Stomach (tissue), 4 donors: ENCODE measurements at regions not wholly inside any gene's neighbourhood (a gene's known extent, or its start where the extent isn't known, plus 50 kb on each side); places are given as distances from the start of the nearest gene placed in this dataset.

Experiments used
- EP300 ChIP-seq: sonication (generic); formaldehyde crosslinking; IDR thresholded peaks from one replicate; pipeline ENCODE4 v1.6.1; 2017; ENCODE audit warnings: antibody characterized with exemption
- POLR2A ChIP-seq, 4 donors: fragments of 450-650 bp; IDR thresholded peaks; one replicate each; pipeline ENCODE4 v1.6.1; 2016; ENCODE audit warnings: antibody characterized with exemption in 4 of 4, control low read depth in 2 of 4, mild to moderate bottlenecking in 1 of 4, moderate library complexity in 1 of 4
- TF ChIP-seq, protein P1 (sequence below), 7 experiments: fragments of 450-650 bp in 4 of 7; fragments of 200-600 bp in 3 of 7; sonication (generic) in 3 of 7; IDR thresholded peaks; one replicate each; pipeline ENCODE4 v1.5.1; 2016 to 2019; ENCODE audit warnings: antibody characterized with exemption in 7 of 7, control low read depth in 2 of 7, mild to moderate bottlenecking in 1 of 7

DNA sequence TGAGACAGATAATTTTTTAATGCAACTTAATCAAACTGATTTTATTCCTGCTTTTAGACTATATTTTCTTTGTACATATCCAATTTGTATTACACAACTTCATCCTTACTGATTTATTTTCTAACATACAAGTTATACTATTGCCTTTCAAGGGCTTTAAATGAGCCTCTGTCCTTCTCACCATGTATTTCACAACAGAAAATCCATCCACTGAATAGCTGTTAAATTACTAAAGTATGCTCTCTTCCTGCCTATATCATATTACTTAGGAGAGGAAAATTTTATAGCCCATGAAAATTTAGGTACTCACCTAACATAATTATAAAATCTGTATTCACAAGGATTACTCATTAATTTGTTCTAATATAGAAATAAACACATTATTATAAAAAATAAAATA is 528.6 kb downstream of the ANKRD50 start:
- TF ChIP-seq, protein P1, sequence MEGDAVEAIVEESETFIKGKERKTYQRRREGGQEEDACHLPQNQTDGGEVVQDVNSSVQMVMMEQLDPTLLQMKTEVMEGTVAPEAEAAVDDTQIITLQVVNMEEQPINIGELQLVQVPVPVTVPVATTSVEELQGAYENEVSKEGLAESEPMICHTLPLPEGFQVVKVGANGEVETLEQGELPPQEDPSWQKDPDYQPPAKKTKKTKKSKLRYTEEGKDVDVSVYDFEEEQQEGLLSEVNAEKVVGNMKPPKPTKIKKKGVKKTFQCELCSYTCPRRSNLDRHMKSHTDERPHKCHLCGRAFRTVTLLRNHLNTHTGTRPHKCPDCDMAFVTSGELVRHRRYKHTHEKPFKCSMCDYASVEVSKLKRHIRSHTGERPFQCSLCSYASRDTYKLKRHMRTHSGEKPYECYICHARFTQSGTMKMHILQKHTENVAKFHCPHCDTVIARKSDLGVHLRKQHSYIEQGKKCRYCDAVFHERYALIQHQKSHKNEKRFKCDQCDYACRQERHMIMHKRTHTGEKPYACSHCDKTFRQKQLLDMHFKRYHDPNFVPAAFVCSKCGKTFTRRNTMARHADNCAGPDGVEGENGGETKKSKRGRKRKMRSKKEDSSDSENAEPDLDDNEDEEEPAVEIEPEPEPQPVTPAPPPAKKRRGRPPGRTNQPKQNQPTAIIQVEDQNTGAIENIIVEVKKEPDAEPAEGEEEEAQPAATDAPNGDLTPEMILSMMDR (IDR thresholded peaks at IDR 0.05) = no peak
- TF ChIP-seq EP300 (no peak), POLR2A (IDR thresholded peaks at IDR 0.05) (no peak)
